Skeletal muscle satellite cell (primary cell): ENCODE measurements at regions not wholly inside any gene's neighbourhood (a gene's known extent, or its start where the extent isn't known, plus 50 kb on each side); places are given as distances from the start of the nearest gene placed in this dataset.

ENCODE experiments used
- H3K27me3 ChIP-seq: 2 replicates; pipeline ENCODE4 v1.7.0; 2013; ENCODE audit warnings: low read length; ENCODE audit not compliant: control insufficient read depth, insufficient read depth
- H3K36me3 ChIP-seq: 2 replicates; pipeline ENCODE4 v1.7.0; 2013; ENCODE audit warnings: mild to moderate bottlenecking, control low read depth, low read length; ENCODE audit not compliant: insufficient read depth
- H3K4me1 ChIP-seq: 2 replicates; pipeline ENCODE4 v1.7.0; 2013; ENCODE audit warnings: low read length; ENCODE audit not compliant: control insufficient read depth, insufficient read depth
- H3K4me2 ChIP-seq: 2 replicates; pipeline ENCODE4 v1.7.0; 2013; ENCODE audit warnings: mild to moderate bottlenecking, low read length
- H3K4me3 ChIP-seq: 2 replicates; pipeline ENCODE4 v1.7.0; 2013; ENCODE audit warnings: low read length
- H3K9ac ChIP-seq: 2 replicates; pipeline ENCODE4 v1.7.0; 2013; ENCODE audit warnings: mild to moderate bottlenecking, low read depth, low read length, moderate library complexity
- H3K9me3 ChIP-seq: replicated peaks from 2 replicates; pipeline ENCODE4 v1.7.0; 2013; ENCODE audit warnings: mild to moderate bottlenecking, control low read depth, low read length

GRCh38 chr2:192286093-192286701 is 91.5 kb upstream of the TMEFF2 start:
- H3K27me3 ChIP-seq: no peaks in the 10 kb centered on the region
- no peak overlapping the region for H3K4me2 ChIP-seq
- no peaks in the 10 kb centered on the region for H3K9me3 ChIP-seq

GRCh38 chr2:192283450-192283849 is 88.7 kb upstream of the TMEFF2 start:
- no peaks in the 10 kb centered on the region for H3K36me3 ChIP-seq
- H3K27me3 ChIP-seq: no peaks in the 10 kb centered on the region
- H3K4me3 ChIP-seq: no peak overlapping the region
- H3K4me2 ChIP-seq: no peak overlapping the region
- no peaks in the 10 kb centered on the region for H3K4me1 ChIP-seq
- no peak overlapping the region for H3K9ac ChIP-seq
- H3K9me3 ChIP-seq: no peaks in the 10 kb centered on the region

More at GRCh38 chr2:192286093-192286701, 91.5 kb upstream of the TMEFF2 start:
- Histone ChIP-seq H3K9ac (no peak overlapping the region), H3K36me3 (no peaks in the 10 kb centered on the region), H3K4me3 (no peak overlapping the region), H3K4me1 (no peaks in the 10 kb centered on the region)

GRCh38 chr2:192278701-192279100 is 84.0 kb upstream of the TMEFF2 start:
- H3K4me2 ChIP-seq: no peak overlapping the region
- H3K4me1 ChIP-seq: no peaks in the 10 kb centered on the region
- no peaks in the 10 kb centered on the region for H3K27me3 ChIP-seq

GRCh38 chr2:192277494-192278109 is 82.9 kb upstream of the TMEFF2 start:
- H3K4me2 ChIP-seq: no peak overlapping the region
- H3K4me1 ChIP-seq: no peaks in the 10 kb centered on the region
- no peaks in the 10 kb centered on the region for H3K36me3 ChIP-seq
- no peak overlapping the region for H3K9ac ChIP-seq
- no peaks in the 10 kb centered on the region for H3K27me3 ChIP-seq
- no peaks in the 10 kb centered on the region for H3K9me3 ChIP-seq
- no peak overlapping the region for H3K4me3 ChIP-seq

More at GRCh38 chr2:192278701-192279100, 84.0 kb upstream of the TMEFF2 start:
- Histone ChIP-seq H3K9me3 (no peaks in the 10 kb centered on the region), H3K4me3 (no peak overlapping the region), H3K9ac (no peak overlapping the region), H3K36me3 (no peaks in the 10 kb centered on the region)

- Histone ChIP-seq H3K27me3 (no peaks in the 10 kb centered on the region), H3K4me1 (no peaks in the 10 kb centered on the region), H3K9ac (no peak overlapping the region), H3K9me3 (no peaks in the 10 kb centered on the region), H3K4me3 (no peak overlapping the region), H3K36me3 (no peaks in the 10 kb centered on the region), H3K4me2 (no peak overlapping the region)
These were observed 80.9 kb upstream of the TMEFF2 start for GRCh38 chr2:192275632-192276031.

- Histone ChIP-seq H3K4me3 (no peak overlapping the region), H3K9me3 (no peaks in the 10 kb centered on the region), H3K9ac (peak overlapping the region; percentile 32), H3K27me3 (no peaks in the 10 kb centered on the region), H3K4me1 (peaks cover 22% of the 10 kb centered on the region), H3K36me3 (no peaks in the 10 kb centered on the region), H3K4me2 (peak overlapping the region; percentile 60)
These were observed 72.8 kb upstream of the TMEFF2 start for GRCh38 chr2:192267484-192267883.

GRCh38 chr2:192265751-192266150 is 71.0 kb upstream of the TMEFF2 start:
- Histone ChIP-seq H3K4me1 (peaks cover 22% of the 10 kb centered on the region), H3K4me2 (no peak overlapping the region), H3K4me3 (no peak overlapping the region), H3K9me3 (no peaks in the 10 kb centered on the region), H3K27me3 (no peaks in the 10 kb centered on the region), H3K9ac (no peak overlapping the region), H3K36me3 (no peaks in the 10 kb centered on the region)

- Histone ChIP-seq H3K9ac (no peak overlapping the region), H3K9me3 (no peaks in the 10 kb centered on the region), H3K4me3 (no peak overlapping the region), H3K27me3 (no peaks in the 10 kb centered on the region), H3K36me3 (no peaks in the 10 kb centered on the region), H3K4me1 (no peaks in the 10 kb centered on the region), H3K4me2 (no peak overlapping the region)
These were observed 59.7 kb upstream of the TMEFF2 start for GRCh38 chr2:192254444-192254843.

GRCh38 chr2:192253692-192254091 is 59.0 kb upstream of the TMEFF2 start:
- H3K4me1 ChIP-seq: no peaks in the 10 kb centered on the region
- H3K9me3 ChIP-seq: no peaks in the 10 kb centered on the region
- H3K36me3 ChIP-seq: no peaks in the 10 kb centered on the region
- no peak overlapping the region for H3K4me2 ChIP-seq
- no peaks in the 10 kb centered on the region for H3K27me3 ChIP-seq
- H3K4me3 ChIP-seq: no peak overlapping the region
- no peak overlapping the region for H3K9ac ChIP-seq

- H3K4me3 ChIP-seq: no peak overlapping the region
- H3K4me1 ChIP-seq: peaks cover 20% of the 10 kb centered on the region
- no peak overlapping the region for H3K9ac ChIP-seq
- no peaks in the 10 kb centered on the region for H3K36me3 ChIP-seq
- no peak overlapping the region for H3K4me2 ChIP-seq
- H3K9me3 ChIP-seq: no peaks in the 10 kb centered on the region
- H3K27me3 ChIP-seq: no peaks in the 10 kb centered on the region
These were observed 56.2 kb upstream of the TMEFF2 start for GRCh38 chr2:192250961-192251360.

GRCh38 chr2:192247456-192247855 is 52.7 kb upstream of the TMEFF2 start:
- Histone ChIP-seq H3K36me3 (no peaks in the 10 kb centered on the region), H3K4me2 (no peak overlapping the region), H3K4me3 (no peak overlapping the region), H3K27me3 (no peaks in the 10 kb centered on the region), H3K9me3 (no peaks in the 10 kb centered on the region), H3K9ac (no peak overlapping the region), H3K4me1 (peaks cover 32% of the 10 kb centered on the region)

GRCh38 chr2:192246297-192246696 is 51.6 kb upstream of the TMEFF2 start:
- Histone ChIP-seq H3K4me3 (no peak overlapping the region), H3K4me2 (no peak overlapping the region), H3K4me1 (peaks cover 32% of the 10 kb centered on the region), H3K27me3 (no peaks in the 10 kb centered on the region), H3K9ac (no peak overlapping the region), H3K9me3 (no peaks in the 10 kb centered on the region), H3K36me3 (no peaks in the 10 kb centered on the region)
